ELR (cell line): ENCODE measurements at regions not wholly inside any gene's neighbourhood (a gene's known extent, or its start where the extent isn't known, plus 50 kb on each side); places are given as distances from the start of the nearest gene placed in this dataset.
A peak's percentile ranks its signal among the peaks of the same experiment; 100 is the strongest.

Experiments
- DNase-seq: peaks from one replicate; pipeline ENCODE4 v3.0.0-alpha.2; 2015; ENCODE audit warnings: low read depth

GRCh38 chrX:143800150-143800549 lies 79.6 kb upstream of the SPANXN2 start:
- no peak for DNase-seq

GRCh38 chrX:143788265-143788664 lies 67.7 kb upstream of the SPANXN2 start:
- DNase-seq, result peak; percentile 37

- no peak for DNase-seq
Observed at GRCh38 chrX:143787341-143787740, 66.8 kb upstream of the SPANXN2 start.

GRCh38 chrX:143781103-143781502 lies 60.6 kb upstream of the SPANXN2 start:
- peak; percentile 73 for DNase-seq
